ENCODE measurements at regions not wholly inside any gene's neighbourhood (a gene's known extent, or its start where the extent isn't known, plus 50 kb on each side); places are given as distances from the start of the nearest gene placed in this dataset.

GRCh38 chr18:8460748-8461147 is 148.5 kb upstream of the RAB12 start:
- TF ChIP-seq BHLHE40 (IDR thresholded peaks at IDR 0.05; ENCODE audit: low read depth, low read length) (no peak), USF2 (IDR thresholded peaks at IDR 0.05; ENCODE audit: low read depth, low read length) (no peak), RFX5 (IDR thresholded peaks at IDR 0.05; ENCODE audit: low read depth, low read length) (no peak), CEBPB (IDR thresholded peaks at IDR 0.05; ENCODE audit: low read depth, low read length) (no peak), CHD1 (IDR thresholded peaks at IDR 0.05; ENCODE audit: low read depth, low read length) (no peak), MXI1 (IDR thresholded peaks at IDR 0.05; ENCODE audit: borderline replicate concordance, low read depth, low read length) (no peak), SMC3 (IDR thresholded peaks at IDR 0.05; ENCODE audit: low read depth, low read length) (no peak), NFE2L2 (IDR thresholded peaks at IDR 0.05; ENCODE audit: low read depth, low read length) (no peak), RCOR1 (IDR thresholded peaks at IDR 0.05; ENCODE audit: insufficient replicate concordance, low read length) (no peak), MAFK (IDR thresholded peaks at IDR 0.05; ENCODE audit: low read depth, low read length) (no peak), FOS (IDR thresholded peaks at IDR 0.05; ENCODE audit: low read depth, low read length) (no peak), MAZ (IDR thresholded peaks at IDR 0.05; ENCODE audit: borderline replicate concordance, low read depth, low read length) (no peak), POLR2A (IDR thresholded peaks at IDR 0.05; ENCODE audit: low read depth, low read length) (no peak), RAD21 (IDR thresholded peaks at IDR 0.05; ENCODE audit: low read length) (no peak)
- TF ChIP-seq, protein P1, sequence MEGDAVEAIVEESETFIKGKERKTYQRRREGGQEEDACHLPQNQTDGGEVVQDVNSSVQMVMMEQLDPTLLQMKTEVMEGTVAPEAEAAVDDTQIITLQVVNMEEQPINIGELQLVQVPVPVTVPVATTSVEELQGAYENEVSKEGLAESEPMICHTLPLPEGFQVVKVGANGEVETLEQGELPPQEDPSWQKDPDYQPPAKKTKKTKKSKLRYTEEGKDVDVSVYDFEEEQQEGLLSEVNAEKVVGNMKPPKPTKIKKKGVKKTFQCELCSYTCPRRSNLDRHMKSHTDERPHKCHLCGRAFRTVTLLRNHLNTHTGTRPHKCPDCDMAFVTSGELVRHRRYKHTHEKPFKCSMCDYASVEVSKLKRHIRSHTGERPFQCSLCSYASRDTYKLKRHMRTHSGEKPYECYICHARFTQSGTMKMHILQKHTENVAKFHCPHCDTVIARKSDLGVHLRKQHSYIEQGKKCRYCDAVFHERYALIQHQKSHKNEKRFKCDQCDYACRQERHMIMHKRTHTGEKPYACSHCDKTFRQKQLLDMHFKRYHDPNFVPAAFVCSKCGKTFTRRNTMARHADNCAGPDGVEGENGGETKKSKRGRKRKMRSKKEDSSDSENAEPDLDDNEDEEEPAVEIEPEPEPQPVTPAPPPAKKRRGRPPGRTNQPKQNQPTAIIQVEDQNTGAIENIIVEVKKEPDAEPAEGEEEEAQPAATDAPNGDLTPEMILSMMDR (conservative IDR thresholded peaks at IDR 0.05; ENCODE audit: low read depth, low read length) = no peak
- TF ChIP-seq, protein P2, sequence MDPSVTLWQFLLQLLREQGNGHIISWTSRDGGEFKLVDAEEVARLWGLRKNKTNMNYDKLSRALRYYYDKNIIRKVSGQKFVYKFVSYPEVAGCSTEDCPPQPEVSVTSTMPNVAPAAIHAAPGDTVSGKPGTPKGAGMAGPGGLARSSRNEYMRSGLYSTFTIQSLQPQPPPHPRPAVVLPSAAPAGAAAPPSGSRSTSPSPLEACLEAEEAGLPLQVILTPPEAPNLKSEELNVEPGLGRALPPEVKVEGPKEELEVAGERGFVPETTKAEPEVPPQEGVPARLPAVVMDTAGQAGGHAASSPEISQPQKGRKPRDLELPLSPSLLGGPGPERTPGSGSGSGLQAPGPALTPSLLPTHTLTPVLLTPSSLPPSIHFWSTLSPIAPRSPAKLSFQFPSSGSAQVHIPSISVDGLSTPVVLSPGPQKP (IDR thresholded peaks at IDR 0.05; ENCODE audit: borderline replicate concordance, low read depth, low read length) = no peak
- H3K18ac ChIP-seq (ENCODE audit: low read depth, low read length) = no peak overlapping the region
- 92% methylated on average over 2 of the region's 5 CpGs; no CpG with 5 or more reads in 1 of the 2 experiments for WGBS, 2 experiments (ENCODE audit: extremely low coverage in 2 of 2, insufficient read length in 1 of 2)
- H3K4me2 ChIP-seq (ENCODE audit: low read depth, low read length) = no peak overlapping the region
- H3K23ac ChIP-seq (ENCODE audit: low read depth, low read length) = no peak overlapping the region
- H3K9me1 ChIP-seq (ENCODE audit: insufficient read depth, low read length) = no peaks in the 10 kb centered on the region
- no peak overlapping the region for H3K14ac ChIP-seq (replicated peaks; ENCODE audit: low read depth, low read length)
- DNase-seq (no peak), ATAC-seq (ENCODE audit: low read depth) (no peak)
- no peak overlapping the region for H3K4me3 ChIP-seq (ENCODE audit: insufficient read depth, low read depth, low read length)
- intact Hi-C loops (cut with micrococcal nuclease) (no loop called here), dilution Hi-C loops (cut with HindIII; ENCODE audit: low sequenced_read_pairs, unreplicated experiment) (no loop called here), in situ Hi-C loops (cut with MboI; ENCODE audit: low sequenced_read_pairs) (no loop called here)
- no peak overlapping the region for H2AK5ac ChIP-seq (ENCODE audit: low read depth, low read length)
- H3K79me1 ChIP-seq (ENCODE audit: low read depth in 1 of 2, low read length in 2 of 2) = no peaks in the 10 kb centered on the region
- H3K9ac ChIP-seq (ENCODE audit: low read depth, low read length) = no peak overlapping the region
- H2AFZ ChIP-seq (replicated peaks; ENCODE audit: low read length, poor library complexity) = no peak overlapping the region
- CTCF ChIA-PET = no interaction called here
- H4K91ac ChIP-seq (ENCODE audit: insufficient read depth, low read depth, low read length) = no peak overlapping the region
- no peak overlapping the region for H2BK15ac ChIP-seq (ENCODE audit: low read depth, low read length)
- no peaks in the 10 kb centered on the region for H3K4me1 ChIP-seq (ENCODE audit: control insufficient read depth, insufficient read depth, low read length)
- H3K27me3 ChIP-seq (ENCODE audit: control insufficient read depth, insufficient read depth, low read length) = peaks cover 23% of the 10 kb centered on the region
- no peak overlapping the region for H2BK20ac ChIP-seq (ENCODE audit: low read depth, low read length)
- H3K4ac ChIP-seq (ENCODE audit: low read depth, low read length) = no peak overlapping the region
- no peaks in the 10 kb centered on the region for H3K9me3 ChIP-seq (ENCODE audit: control insufficient read depth, insufficient read depth, low read length)
- no peaks in the 10 kb centered on the region for H3K36me3 ChIP-seq (ENCODE audit: control insufficient read depth, insufficient read depth, low read length)
- no peaks in the 10 kb centered on the region for H4K20me1 ChIP-seq (ENCODE audit: insufficient read depth, low read length)
- no peak overlapping the region for H2BK120ac ChIP-seq (ENCODE audit: low read depth, low read length)
- no peak overlapping the region for H4K5ac ChIP-seq (ENCODE audit: low read depth, low read length)
- no TSS peak for BruUV-seq (replicated peaks)
- H4K8ac ChIP-seq (ENCODE audit: low read depth in 2 of 2, low read length in 2 of 2) = no peak overlapping the region
- POLR2A ChIA-PET (ENCODE audit: unreplicated experiment) = no interaction called here
- H2AK9ac ChIP-seq (replicated peaks; ENCODE audit: low read depth, low read length, poor library complexity) = no peak overlapping the region
- no peak overlapping the region for H2BK5ac ChIP-seq (ENCODE audit: low read depth, low read length, poor library complexity, severe bottlenecking)
- H3K56ac ChIP-seq (ENCODE audit: extremely low read depth, insufficient read depth, low read length) = no peak overlapping the region
- no peak overlapping the region for H3K27ac ChIP-seq (ENCODE audit: insufficient read depth, low read length)
